Fibroblast of upper back skin (primary cell): ENCODE measurements at regions not wholly inside any gene's neighbourhood (a gene's known extent, or its start where the extent isn't known, plus 50 kb on each side); places are given as distances from the start of the nearest gene placed in this dataset.

ENCODE experiments used
- DNase-seq: peaks from one replicate; pipeline ENCODE4 v3.0.0-alpha.2; 2013

- DNase-seq = no peak
These were observed 126.9 kb upstream of the NCK2 start for GRCh38 chr2:105617631-105618350.

- DNase-seq = no peak
These were observed 129.4 kb upstream of the NCK2 start for GRCh38 chr2:105615305-105615704.

GRCh38 chr2:105611811-105612424 is 132.8 kb upstream of the NCK2 start:
- no peak for DNase-seq

GRCh38 chr2:105611333-105611637 is 133.4 kb upstream of the NCK2 start:
- DNase-seq = no peak

- no peak for DNase-seq
These were observed 134.0 kb upstream of the NCK2 start for GRCh38 chr2:105610576-105611332.

- no peak for DNase-seq
These were observed 134.8 kb upstream of the NCK2 start for GRCh38 chr2:105609746-105610402.

GRCh38 chr2:105607920-105608504 is 136.7 kb upstream of the NCK2 start:
- DNase-seq = no peak

GRCh38 chr2:105606081-105606480 is 138.6 kb upstream of the NCK2 start:
- DNase-seq = no peak

GRCh38 chr2:105604938-105605337 is 139.8 kb upstream of the NCK2 start:
- no peak for DNase-seq

GRCh38 chr2:105600949-105601794 is 143.5 kb upstream of the NCK2 start:
- no peak for DNase-seq

GRCh38 chr2:105600602-105600948 is 144.1 kb upstream of the NCK2 start:
- no peak for DNase-seq

- no peak for DNase-seq
These were observed 144.7 kb upstream of the NCK2 start for GRCh38 chr2:105600037-105600442.

GRCh38 chr2:105598829-105599698 is 145.6 kb upstream of the NCK2 start:
- no peak for DNase-seq

GRCh38 chr2:105597806-105598803 is 146.6 kb upstream of the NCK2 start:
- no peak for DNase-seq

GRCh38 chr2:105597011-105597805 is 147.5 kb upstream of the NCK2 start:
- no peak for DNase-seq

GRCh38 chr2:105596411-105596921 is 148.2 kb upstream of the NCK2 start:
- no peak for DNase-seq

GRCh38 chr2:105595536-105595935 is 149.2 kb upstream of the NCK2 start:
- DNase-seq = no peak

GRCh38 chr2:105593221-105593967 is 151.3 kb upstream of the NCK2 start:
- DNase-seq = peak; percentile 36
